ENCODE measurements at regions not wholly inside any gene's neighbourhood (a gene's known extent, or its start where the extent isn't known, plus 50 kb on each side); places are given as distances from the start of the nearest gene placed in this dataset.
A peak's percentile ranks its signal among the peaks of the same experiment; 100 is the strongest.

DNA sequence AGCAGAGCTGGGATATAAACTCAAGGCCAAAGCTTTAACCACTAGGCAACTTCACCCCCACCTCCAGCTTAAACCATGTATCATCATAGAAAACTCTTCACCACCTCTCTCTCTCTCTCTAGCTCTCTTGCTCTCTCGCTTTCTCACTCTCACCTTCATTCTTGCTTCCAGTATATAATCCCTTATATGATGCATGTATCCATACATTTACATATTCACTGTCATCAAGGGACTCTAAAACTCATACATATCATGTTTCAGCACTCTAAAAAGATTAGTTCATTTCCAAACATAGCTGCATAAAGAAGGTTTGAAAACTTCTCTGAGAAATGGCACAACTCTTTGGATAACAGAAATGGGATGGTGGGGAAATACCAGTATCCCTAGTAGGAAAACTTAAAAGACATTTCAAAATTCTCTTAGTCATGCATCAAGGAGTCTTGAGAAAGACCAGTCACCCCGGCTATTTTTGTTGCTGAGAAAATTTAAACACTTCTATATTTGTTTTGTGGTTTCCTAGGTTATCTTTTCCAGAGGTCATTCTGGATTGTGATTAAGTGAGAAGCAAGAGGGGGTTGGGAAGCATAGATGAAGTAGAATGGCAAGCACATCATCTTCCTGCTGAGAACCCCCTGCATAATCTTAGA lies 447.8 kb upstream of the THBS1 start:
- DNase-seq = no peak

- DNase-seq = no peak
Observed at GRCh38 chr15:39134282-39134681, 446.6 kb upstream of the THBS1 start.

- no peak for DNase-seq
Observed at GRCh38 chr15:39135989-39136388, 444.9 kb upstream of the THBS1 start.

GRCh38 chr15:39139431-39140059 lies 441.3 kb upstream of the THBS1 start:
- no peak for DNase-seq

DNA sequence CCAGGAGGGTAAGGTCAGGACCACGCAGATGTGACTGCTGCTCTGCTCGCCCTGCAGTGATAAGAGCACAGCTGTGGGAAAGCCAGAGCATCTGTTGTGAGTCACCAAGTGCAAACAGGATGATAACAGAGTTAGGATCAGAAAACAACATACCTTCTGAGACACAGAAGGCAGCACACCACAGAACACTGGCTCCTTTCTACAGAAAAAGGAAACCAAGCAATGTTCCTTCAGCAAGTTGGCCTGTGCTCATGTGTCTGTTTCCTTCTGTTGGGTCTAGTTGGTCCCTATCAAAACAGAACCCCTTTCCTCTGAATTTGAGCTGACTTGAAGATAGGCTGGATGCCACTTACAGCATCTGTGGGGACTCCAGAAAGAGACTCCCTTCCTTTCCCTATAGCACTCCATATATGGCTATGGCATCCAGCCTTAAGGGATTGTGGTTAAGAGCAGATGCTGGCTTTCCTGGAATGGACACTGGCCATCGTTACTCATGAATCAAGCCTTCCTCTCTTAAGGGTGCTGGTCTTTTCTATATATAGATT lies 440.7 kb upstream of the THBS1 start:
- DNase-seq = no peak

DNA sequence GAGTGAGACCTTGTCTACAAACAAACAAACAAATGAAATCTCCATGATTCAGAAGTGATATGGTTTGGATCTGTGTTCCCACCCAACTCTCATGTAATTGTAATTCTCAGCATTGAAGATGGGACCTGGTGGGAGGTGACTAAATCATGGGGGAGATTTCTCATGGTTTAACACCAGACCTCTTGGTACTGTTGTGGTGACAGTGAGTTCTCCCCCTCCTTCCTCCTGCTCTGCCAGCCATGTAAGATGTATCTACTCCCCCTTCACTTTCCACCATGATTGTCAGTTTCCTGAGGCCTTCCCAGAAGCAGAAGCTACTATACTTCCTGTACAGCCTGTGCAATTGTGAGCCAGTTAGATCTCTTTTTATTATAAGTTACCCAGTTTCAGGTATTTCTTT lies 438.4 kb upstream of the THBS1 start:
- DNase-seq = no peak

DNA sequence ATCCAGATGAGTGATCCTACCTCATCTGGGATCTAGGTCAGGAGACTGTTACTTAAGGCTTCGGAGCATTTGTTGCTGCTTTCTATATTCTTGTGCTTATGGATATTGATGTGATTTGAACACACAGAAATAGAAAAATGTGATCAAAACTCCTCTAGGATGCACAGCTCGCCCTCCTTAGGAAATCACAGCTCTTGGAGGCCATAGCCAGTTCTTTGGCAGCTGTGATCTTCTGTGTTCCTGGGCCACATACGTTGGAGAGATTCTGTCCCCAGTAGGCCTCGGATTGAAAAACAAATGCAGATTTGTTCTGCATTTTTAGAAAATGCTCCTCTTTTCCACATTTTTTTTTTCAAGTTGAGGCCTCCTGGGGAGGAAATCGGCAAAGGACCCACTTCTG lies 437.4 kb upstream of the THBS1 start:
- no peak for DNase-seq

DNA sequence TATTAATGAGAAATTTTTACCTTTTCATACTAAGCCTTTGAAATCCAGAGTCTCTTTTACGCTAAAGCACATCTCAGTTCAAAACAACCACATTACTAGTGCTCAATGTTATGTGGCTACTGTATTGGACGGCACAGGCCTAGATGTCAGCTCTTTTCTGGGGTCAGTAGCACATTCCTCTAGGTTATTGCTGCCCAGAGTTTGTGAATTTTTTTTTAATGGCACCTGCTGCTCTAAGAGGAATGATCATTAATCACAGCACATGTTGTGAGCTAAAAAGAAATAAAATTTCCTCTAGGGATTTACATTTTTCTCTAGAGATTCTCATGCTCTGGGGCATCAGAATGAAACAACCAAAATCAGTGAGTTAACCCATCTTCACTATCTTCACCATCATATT lies 436.8 kb upstream of the THBS1 start:
- DNase-seq = no peak

GRCh38 chr15:39144613-39145499 lies 436.0 kb upstream of the THBS1 start:
- DNase-seq = no peak

GRCh38 chr15:39145854-39146625 lies 434.8 kb upstream of the THBS1 start:
- DNase-seq = peak; percentile 14

DNA sequence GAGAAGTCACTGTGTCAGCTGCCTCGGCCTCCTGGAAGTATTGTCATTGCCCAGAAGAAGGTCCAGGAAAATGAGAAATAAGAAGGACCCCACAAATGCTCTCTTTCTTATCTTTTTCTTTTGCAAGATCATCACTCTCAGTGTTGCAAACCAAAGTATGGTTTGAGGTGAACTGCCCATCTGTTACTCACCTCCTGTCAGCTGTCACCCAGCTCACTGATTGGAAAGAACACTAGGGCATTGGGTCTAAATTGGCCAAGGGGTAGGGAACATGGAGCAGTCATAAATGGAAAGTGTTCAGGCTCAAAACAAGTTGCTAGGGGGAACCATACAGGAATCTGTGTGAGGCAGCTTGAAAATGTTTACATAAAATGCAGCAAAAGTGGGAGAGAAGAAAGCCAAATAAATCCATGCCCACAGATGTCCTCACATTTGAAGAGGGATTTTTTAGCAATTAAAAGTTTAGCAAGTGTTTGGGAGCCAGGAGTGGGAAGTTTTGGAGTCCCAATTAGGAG lies 431.2 kb upstream of the THBS1 start:
- DNase-seq = no peak

- DNase-seq = no peak
Observed at GRCh38 chr15:39151545-39151944, 429.3 kb upstream of the THBS1 start.

- no peak for DNase-seq
Observed at GRCh38 chr15:39153058-39153714, 427.7 kb upstream of the THBS1 start.

DNA sequence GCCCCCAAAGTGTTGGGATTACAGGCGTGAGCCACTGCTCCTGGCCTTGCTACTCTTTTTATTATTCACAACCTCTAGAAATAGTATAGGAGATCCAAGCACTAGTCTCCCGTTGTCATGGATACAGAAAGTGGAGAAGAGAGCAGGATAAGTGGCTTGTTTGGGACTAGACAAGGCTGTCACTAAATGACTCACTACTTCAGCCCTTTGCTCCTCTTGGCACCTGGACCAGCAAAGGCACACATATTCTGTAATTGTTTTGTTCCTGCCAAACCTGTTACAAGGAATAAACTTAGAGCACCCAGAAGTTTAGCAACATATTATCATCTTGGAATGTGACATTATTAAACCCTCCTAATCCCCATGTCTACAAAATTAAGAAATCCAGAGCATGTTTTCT lies 427.2 kb upstream of the THBS1 start:
- DNase-seq = peak; percentile 48

DNA sequence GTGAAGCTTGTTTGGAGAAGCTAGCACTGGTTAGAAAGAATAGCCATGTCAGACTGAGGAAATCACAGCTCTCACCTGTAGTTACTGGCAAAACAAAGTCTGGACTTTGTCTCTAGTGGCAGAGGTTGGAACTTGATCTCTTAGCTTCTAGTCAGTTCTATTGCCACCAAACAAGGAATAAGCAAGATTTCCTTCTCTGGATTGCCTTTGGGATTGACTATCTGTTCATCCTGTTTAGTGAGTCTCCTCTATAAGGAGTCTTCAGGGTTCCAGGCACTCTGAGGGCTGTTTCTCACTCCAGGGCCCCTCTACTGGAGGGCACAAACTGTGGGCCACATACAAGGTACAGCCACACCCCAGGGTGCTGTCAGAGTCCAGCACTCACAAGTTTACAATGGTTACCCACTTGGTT lies 426.6 kb upstream of the THBS1 start:
- no peak for DNase-seq

- DNase-seq = no peak
Observed at GRCh38 chr15:39154776-39155175, 426.1 kb upstream of the THBS1 start.

DNA sequence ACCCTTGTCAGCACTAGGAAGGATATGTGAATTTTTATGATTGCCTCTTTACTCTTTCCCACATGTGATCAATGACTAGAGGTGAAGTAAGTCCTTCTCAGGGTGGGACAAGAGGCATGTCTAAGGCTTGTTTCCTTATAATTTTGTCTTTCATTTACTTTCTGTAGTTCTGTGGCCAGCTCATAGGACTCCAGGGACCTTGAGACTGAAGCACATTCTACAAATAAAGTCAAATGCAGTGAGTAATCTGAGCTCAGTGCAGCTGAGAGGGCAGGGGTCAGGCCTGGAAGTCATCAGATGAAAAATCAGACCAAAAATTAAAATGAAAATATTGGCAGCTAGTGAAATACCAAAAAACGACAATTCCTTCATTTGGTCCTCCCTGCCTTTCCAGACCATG lies 424.7 kb upstream of the THBS1 start:
- DNase-seq = no peak

DNA sequence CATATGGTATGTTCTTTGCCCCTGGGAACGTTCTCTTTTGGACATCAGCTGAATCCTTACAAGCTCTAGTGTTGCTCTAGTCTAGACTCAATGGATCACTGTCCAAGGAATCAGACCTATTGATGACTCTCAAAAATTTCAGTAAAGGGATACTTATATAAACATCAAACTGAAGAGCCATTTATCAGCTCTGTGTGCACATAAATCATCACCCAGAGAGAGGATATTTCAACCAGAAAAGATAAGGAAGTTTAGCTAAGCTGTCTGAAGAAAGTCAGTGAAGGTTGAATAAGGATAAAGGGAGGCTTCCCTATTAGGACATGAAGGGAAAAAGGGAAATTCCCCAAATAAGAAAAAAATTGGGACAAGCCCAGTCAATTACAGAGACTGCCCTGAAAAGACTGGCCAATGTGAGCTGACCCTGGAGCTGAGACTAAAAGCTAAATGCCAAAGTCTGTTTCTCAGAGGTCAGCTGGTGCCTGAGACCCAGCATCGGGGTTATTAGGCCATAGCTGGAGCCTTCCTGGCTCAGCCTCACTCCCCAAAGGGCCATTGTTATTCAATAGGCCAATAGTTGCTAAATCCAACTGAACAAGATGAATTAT lies 424.1 kb upstream of the THBS1 start:
- DNase-seq = no peak

GRCh38 chr15:39157882-39158281 lies 423.0 kb upstream of the THBS1 start:
- no peak for DNase-seq

- DNase-seq = no peak
Observed at GRCh38 chr15:39159833-39160232, 421.0 kb upstream of the THBS1 start.

DNA sequence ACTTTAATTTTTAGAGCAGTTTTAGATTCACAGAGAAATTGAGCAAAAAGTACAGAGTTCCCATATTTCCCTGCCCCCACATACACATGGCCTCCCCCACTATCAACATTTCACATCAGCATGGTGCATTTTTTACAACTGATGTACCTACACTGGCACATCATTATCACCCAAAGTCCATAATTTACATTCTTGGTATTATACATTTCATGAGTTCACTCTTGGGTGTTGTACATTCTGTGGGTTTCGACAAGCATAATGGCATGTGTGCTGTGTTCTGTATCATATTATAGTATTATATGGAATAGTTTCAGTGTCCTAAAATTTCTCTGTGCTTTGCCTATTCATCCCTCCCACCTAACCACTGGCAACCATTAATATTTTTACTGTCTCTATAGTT lies 419.8 kb upstream of the THBS1 start:
- DNase-seq = no peak
